NCI-H226 (cell line): ENCODE measurements at regions not wholly inside any gene's neighbourhood (a gene's known extent, or its start where the extent isn't known, plus 50 kb on each side); places are given as distances from the start of the nearest gene placed in this dataset.

Experiments used
- DNase-seq: peaks from one replicate; pipeline ENCODE4 v3.0.0-alpha.2; 2015

DNA sequence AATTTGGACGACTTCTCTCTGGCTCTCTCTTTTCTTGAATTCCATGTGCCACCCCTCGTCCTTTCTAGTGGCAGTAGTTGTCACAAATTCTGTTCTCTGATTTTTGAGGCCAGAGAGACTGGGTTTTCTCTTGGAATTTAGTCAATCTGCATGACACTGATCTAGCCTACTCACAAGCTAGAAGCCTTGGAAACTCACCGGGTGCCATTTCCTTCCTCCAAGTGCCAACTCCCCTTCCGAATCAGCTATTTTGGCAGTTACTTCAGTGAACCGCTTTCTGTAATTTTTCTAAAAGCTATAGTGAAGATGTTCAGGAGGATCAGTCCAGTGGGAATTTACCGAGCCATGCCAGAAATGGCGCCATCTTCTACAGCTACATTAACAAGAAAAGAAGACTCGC lies 228.9 kb downstream of the PMP22 start:
- no peak for DNase-seq

DNA sequence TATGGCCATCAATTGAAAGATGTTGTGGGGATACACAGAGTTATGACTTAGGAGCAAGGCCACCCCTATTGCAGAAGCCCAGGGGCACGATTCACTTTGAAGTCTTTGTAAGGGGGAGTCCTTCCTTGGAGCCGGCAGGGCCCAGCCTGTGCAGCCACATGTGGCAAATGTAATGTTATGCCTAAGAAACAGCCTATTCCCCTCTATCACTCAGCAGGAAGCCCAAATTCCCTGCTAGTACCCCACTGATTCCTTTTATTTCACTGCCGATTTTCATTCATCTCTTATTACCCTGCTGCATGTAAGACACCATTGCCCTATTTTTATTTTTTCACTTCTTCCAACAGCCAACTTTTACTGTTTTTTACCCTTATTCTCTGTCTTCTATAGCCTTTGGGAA lies 233.2 kb downstream of the PMP22 start:
- DNase-seq, result no peak

DNA sequence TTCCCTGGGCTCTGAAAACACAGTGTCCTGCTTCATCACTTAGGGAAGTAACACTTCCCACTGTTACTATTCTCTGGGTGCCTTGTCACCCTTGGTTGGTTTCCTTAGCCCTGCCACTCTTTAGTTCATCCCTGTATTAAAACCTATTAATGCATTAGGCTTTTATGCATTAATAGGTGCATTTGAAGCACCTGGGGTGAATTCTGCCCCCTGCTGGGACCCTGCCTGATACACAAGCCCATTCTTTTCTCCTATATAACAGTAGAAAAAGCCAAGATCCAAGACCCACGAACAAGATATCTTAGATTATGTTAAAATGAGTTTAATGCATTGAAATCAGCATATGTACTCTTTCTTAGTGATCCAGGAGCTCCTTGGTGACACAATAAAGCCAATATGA lies 235.7 kb downstream of the PMP22 start:
- DNase-seq, result no peak

DNA sequence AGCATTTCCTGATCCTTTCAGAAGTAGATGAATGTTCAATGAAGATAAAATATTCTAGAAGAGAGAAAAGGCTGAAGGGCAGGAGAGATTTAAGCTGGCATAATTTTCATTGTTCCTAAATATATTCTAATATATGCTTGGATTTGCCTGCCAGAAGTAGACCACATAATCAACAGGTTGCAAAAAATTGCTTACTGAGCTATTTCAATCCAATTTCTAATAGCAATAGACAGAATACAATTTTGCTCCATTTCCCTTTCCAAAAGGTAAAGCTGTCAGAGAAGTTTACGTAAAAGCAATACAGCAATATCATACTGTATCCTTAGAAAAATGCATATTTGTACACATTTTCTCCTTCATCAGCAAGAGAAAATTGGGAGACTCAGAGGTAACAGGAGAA lies 237.3 kb downstream of the PMP22 start:
- DNase-seq, result no peak

DNA sequence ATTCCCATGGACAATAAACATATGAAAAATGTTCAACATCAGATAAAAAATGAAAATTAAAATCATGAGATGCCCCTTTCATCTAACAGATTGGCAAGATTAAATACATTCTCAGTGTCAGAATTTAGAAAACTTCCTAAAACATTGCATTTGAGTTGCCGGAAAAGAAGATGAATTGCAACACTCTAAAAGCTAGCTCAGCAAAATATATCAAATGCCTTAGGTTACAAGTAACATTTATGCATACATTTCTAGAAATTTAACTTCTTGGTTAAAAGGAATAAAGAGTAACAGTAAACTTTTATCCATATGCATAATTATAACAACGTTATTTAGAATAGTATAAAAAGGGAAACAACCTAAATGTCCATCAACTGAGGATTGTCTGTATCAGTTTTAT lies 239.0 kb downstream of the PMP22 start:
- DNase-seq, result no peak

DNA sequence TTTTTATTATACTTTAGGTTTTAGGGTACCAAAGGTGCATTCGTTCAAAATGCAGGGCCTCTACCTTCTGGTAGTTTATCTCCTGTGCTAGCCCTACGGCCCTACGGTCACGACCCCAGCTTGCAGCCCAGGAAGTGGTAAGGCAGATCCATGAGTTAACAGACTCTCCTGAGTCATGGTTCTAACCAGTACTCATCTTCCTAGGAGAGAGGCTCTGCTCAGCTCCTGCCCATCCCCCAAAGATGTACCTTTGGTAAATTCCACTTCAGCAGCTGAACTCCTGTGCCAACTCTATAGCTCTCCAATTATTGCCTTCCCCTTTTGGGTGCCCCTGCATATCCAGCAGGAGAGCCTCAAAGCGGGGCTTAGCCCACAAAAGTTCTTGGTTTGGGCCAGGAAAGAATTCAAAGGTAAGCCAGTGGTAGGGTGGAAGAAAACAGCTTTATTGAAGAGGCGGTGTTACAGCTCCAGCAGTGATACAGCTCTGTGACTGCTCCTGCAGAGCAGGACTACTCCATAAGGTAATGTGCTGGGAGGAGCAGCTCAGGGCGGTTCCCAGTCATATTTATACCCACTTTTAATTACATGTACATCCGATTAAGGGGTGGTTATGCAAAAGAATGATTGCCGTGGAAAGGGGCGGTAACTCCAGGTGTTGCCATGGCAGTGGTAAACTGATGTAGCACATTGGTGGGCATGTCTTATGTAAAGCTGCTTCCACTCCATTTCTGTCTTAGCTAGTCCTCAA lies 241.4 kb downstream of the PMP22 start:
- no peak for DNase-seq

DNA sequence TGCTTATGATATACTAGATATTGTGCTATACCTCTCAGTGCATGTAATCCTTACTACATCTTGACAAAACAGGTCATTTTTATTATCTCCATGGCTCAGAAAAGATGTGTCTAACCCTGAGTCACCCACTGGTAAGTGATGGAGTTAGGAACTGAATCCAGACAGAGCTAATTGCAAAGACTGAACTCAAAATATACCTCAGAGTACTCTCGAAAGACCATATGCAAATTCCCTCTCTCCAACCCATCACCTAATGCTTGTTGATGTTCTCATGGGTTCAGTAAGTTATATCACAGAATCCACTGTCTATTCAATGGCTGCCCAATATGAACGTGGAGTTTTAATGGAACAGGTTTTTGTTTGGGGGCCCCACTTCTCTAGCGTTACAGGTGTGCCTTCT lies 246.0 kb downstream of the PMP22 start:
- DNase-seq, result no peak

DNA sequence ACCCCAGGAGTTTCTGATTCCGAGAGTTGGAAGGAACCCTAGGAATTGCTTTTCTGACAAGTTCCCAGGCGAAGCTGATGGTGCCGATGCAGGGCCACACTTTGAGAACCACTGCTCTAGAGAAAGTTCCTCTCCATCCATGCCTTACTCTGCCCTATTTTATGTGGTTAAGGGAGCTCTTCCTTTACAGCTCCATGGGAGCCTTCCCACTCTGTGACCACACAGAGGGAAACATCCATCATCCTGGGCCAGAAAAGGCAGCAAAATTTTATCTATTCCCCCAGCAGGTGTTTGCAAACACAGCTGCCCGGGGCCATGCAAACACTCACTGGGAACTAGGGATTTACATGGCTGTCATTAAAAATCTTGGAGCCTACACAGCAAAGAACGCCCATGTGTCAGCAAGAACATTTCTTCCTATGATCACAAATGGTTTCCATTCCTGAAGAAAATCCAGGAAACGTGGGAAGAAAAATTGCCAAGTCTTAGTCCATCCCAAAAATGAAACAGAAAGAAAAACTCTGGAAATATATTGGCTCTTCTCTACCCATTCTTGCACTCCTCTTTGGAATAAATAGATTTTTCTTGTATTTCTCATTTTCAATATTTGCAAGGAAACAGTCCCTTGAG lies 252.7 kb downstream of the PMP22 start:
- no peak for DNase-seq

DNA sequence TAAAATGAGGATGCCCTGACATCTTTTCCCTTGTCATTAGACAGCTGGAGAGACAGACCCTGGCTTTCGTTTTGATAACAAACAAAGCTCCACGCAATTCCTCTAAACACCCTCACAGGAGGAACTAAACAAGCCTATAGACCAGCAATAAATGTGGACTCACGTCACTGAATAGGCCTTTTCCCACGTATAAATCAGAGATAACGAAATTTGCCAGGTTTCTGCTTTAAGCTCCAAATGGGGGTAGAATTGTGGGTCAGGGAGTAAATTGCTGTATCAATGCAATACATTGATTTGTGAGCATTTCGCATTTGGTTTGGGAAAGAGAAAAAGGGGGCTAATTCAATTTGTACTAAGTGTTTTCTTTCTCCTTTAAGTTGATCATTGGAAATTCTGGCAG lies 256.0 kb downstream of the PMP22 start:
- no peak for DNase-seq

DNA sequence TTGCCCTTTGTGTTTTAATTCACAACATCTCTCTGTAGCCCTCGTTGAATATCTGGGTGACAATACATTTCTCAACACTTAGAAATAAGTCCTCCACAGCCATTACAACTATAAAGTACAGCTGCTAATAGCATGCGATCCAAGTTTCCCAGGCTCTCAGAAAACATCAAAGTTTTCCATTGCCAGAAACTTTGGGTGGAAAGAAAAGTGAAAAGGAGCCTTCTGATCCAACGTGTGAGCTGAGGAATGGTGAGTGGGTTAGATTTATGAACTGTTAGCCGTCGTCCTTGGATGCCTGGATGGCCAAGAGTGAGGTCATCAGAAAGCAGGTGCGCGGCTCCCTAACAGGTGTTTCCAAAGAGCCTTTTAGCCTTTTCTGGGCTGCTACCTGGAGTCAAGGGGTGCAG lies 258.0 kb downstream of the PMP22 start:
- DNase-seq, result no peak

DNA sequence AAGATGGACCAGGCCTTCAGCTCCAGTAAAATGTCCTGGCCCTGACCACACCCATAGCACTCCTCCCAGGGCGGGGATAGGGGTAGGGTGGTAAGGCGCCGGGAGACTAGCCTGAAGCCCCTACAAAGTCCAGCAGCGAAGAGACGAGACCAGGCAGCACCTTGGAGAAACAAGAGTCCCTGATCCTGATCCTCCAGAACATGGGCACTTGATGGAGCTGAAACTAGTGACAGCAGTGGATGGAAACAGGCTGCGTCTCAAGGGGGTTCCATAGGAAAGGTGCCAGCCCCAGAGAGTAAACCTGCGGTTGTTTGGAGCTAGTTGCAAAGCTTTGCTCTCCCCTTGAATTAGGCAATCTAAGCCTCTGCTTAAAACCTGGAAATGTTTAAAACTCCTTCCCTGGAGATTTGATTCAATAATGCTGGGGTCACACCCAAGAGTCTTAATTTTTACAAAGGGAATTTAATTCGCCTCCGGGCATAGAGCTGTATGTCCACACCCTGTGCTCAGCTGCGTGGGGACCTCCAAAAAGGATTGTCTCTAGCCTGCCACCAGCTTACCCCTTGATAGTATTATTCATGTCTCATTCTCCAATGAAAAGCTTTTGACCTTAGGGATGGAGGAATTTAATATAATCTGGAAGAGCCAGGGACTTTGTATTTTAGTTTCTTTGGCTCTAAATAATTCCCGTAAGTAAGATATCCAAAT lies 258.6 kb downstream of the PMP22 start:
- no peak for DNase-seq

DNA sequence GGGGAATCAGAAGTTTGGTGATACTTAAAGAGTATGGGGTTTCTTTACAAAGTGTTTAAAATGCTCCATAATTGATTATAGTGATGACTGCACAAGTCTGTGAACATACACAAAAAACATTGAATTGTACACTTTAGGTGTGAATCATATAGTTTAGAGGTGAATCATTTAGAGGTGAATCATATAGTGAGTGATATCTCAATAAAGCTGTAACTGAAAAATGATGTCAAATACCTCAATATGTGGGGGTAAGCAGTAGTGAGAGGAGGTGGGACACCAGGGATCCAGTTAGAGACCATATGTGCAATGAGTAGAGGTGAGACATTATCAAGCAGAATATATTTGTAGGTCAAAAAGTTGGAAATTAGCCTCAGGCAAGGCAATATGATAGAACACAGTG lies 264.5 kb downstream of the PMP22 start:
- no peak for DNase-seq

DNA sequence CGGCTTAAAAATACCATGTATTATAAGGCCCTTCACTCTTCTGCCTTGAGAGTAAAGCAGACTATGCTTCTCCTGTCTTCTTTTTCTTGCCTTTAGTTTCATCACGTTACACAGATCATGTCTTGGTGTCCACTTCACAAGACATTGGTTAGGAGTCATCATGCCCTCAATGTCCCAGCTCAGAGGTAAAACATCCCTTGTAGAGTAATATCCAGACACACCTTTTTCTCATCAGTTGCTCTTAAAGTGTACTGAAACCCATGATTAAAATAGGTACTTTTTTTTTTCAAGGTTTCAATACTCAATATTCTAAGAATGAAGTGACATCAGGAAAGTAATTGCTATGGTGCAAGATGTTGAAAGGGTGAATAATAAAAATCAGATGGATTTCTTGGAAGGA lies 267.8 kb downstream of the PMP22 start:
- DNase-seq, result no peak

DNA sequence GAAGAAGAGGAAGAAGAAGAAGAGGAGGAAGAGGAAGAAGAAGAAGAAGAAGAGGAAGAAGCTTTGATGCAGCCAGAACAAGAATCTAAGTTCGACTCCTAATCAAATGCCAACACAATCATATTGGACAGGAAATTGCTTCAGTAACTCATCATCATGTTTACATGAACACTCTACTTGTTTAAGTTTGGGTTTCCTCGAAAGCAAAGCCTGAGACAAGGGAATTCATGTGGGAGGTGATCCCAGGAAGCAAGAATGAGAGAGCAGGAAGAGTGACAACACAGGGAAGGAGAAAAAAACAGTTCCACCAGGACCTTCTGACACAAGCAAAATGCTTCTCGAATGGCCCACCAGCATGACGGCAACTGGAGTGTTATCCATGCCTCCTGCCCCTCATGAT lies 279.0 kb downstream of the PMP22 start:
- DNase-seq, result no peak

DNA sequence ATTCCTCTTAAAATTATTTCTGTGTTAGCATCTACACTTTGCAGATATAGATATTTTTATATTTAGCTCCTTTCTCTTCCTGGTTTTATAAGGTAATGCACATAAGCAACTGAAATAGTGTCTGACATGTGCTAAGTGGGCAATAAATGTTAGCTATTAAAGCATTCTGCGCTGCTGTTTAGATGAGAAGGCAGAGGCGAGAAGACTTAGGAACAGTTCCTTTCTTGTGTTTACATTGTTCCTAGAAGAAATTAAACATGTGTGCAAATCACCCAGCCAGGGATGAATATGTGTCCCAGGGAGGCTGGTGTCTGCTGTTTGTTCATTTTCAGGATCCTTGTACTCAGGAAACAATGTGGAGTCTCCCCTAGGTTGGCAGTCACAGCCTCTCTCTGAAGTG lies 292.3 kb downstream of the PMP22 start:
- no peak for DNase-seq

DNA sequence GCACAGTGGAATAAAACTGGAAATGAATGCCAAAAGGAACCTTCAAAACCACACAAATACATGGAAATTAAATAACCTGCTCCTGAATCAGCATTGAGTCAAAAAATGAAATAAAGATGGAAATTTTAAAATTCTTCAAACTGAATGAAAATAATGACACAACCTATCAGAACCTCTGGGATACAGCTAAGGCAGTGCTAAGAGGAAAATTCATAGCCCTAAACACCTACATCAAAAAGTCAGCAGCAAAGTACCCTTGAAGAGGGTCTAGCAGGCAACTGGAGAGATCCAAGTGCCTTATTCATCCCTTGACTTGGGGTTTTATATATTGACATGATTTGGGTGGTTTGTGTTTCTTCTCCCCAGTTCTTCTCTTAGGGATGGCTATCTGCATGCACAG lies 294.1 kb downstream of the PMP22 start:
- DNase-seq, result no peak

DNA sequence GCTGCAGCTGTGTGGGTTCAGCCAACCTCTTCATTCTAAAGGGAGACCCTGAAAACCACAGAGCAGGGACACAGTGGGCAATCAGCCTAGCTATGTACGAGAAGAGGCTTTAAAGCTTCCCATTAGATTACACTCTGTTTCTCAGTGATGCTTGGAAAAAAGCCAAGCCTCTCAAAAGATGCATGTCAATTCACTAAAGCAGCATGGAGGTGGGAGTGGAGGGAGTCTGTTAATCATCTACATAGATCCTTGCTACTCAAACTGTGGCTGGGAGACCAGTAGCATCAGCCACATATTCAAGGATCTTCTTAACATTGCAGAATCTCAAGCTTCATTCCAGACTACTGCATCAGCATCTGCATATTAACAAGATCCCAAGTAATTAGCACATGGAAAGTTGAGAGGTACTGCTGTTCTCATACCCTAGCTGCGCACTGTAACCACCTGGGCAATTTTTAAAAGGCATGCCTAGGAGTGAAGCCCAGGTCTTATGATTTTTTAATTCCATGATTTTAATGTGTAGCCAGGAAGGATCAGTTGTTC lies 305.9 kb downstream of the PMP22 start:
- DNase-seq, result no peak

DNA sequence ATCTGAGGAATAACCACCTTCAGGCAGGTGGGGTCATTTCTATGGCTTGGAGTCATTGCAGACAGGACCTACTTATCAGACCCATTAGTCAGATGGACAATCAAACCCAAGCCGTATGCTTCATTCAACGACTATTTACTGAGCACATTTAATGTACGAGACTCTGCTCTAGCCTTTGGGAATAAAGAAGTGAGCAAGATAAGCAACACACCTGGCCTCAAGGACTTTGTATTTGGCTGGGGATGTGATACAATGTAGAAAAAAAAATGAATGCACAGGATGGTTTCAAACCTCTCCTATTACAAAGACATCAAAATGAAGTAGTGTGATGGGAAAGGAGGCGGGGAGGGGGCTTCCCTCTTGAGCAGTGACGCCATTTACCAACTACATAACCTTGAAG lies 311.7 kb downstream of the PMP22 start:
- DNase-seq, result no peak

DNA sequence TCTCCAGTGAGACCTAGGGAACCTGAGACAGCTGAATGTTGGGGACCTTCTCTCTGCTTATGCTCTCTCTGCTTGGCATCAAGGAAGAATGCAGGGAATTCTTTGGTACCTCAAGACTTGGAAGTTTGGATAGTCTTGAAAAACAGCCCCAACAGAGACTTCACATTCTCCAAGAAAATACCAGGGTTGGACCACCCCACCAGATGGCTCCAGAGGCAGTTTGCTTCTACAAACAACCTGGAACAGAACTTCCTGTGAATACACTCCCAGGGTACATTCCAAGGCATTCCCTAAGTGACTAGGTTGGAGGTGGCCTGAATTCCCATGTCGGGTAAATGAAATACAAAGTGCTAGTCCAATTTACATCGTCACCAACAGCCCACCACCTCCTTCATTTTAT lies 314.4 kb downstream of the PMP22 start:
- no peak for DNase-seq

DNA sequence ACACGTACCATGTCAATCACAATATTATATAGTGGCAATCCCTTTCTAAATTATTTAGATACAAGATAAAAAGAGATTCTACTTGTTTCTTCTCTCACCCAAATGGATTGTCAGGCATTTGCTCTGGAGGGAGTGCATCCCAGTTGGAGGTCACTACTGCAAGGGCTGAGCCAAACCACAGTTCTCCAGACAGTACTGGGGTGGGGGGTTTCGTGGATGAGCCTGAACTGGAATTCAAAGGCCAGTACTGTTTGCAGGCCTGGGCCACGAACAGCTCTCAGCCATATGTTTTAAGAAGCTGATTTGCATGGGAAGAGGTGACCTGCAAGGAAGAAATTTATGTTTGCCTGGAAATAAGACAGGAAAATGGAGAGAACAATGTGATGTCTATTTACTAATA lies 314.9 kb downstream of the PMP22 start:
- no peak for DNase-seq

DNA sequence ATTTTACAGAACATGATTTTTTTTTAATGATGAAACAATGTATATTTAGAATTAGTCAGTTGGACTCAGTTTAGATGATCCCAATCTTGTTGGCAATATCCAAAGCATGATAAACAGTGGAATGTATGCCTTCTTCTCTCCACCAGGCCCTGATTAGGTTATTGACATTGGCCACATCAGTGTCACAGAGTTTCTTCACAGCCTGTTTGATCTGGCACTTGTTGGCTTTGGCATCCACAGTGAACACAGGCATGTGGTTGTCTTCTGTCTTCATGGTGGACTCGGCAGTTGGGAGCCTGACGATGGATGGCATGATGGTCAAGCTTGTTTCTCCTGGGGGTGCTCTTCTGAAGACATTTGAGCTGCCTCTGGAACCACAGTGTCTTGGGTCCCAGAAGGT lies 317.5 kb downstream of the PMP22 start:
- DNase-seq, result no peak

DNA sequence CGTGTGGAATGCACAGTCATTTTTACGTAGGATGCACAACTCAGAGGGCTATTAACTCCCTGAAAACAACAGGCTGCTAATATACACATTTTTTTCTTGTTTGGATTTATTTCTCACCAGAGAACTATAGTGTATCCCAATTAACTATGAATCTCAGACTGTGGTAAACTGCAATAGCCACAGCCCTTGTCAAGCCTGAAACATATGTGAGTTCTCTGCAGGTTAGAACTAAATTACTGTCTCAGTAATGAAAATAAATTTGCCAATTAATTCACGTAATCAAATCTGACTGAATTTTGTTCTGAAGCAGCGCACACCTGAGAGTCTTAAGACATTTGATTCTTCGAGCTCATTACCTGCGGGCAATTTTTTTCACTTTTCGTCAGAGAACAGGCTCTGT lies 318.6 kb downstream of the PMP22 start:
- no peak for DNase-seq

DNA sequence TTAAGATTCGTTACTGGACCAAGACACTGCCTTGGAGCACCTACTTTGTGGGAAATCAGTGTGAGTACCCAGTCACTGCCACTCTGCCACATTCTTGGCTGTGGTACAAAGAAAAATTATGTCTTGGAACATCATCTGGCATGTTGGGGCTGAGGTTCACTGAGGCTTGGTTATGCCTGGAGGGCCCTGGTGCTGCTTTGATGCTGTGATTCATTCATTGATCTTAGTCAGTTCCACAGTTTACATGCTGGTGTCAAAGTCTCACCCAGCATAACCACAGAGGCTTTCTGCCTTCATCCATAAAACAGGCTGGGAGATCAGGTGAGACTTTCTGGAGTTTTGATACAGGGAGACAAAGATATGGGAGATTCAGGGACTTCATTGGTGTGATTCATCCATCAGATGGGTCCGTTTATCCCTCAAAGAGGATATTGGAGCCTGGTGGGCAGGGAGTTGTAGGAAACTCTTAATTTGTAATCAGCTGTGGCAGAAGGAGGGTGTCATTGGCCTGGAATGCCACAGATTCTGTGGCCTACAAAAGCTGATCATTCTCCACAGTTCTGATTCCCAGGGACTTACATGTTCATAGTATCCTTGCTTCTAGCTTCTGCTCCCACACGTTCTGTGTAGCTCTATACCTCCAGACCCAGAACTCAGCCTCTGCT lies 322.5 kb downstream of the PMP22 start:
- no peak for DNase-seq

DNA sequence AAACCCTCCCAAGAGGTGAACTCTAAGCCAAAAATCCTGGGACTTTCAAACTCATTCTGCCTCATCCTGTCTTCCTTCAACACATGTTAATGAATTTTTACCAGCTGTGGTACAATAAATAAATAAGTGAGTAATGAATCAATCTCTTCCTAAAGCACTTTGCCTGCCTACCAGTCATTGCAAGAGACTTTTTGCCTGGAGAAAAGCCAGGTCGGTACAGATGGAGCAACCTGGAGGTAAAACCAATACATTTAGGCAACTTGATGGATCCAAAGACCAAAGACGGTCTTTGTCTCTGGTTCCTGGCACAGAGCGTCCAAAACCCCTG lies 324.2 kb downstream of the PMP22 start:
- no peak for DNase-seq
